ENCODE measurements at regions not wholly inside any gene's neighbourhood (a gene's known extent, or its start where the extent isn't known, plus 50 kb on each side); places are given as distances from the start of the nearest gene placed in this dataset.

GRCh38 chr1:38141483-38141882 is 94.9 kb upstream of the POU3F1 start:
- WGBS, result 52% methylated on average over 3 of the region's 3 CpGs
- Histone ChIP-seq H3K9ac (ENCODE audit: low read depth in 1 of 2, low read length in 2 of 2) (no peak overlapping the region), H3K27me3 (ENCODE audit: control insufficient read depth in 4 of 4, insufficient read depth in 4 of 4, low read length in 3 of 4) (peaks cover 0 to 14% (median 5%) of the 10 kb centered on the region in 4 donors), H3K36me3 (ENCODE audit: control insufficient read depth in 4 of 4, insufficient read depth in 3 of 4, low read depth in 1 of 4, low read length in 3 of 4) (no peaks in the 10 kb centered on the region), H3K4me1 (ENCODE audit: control insufficient read depth in 4 of 4, insufficient read depth in 4 of 4, low read length in 3 of 4) (no peaks in the 10 kb centered on the region), H3K4me3 (ENCODE audit: low read depth in 1 of 3, low read length in 3 of 3) (no peak overlapping the region), H3K9me3 (ENCODE audit: control insufficient read depth in 4 of 4, low read length in 3 of 4) (peaks cover 0 to 4% (median 0%) of the 10 kb centered on the region in 4 donors), H3K27ac (ENCODE audit: low read depth in 1 of 2, low read length in 2 of 2) (no peak overlapping the region)
- no peak for TF ChIP-seq ATF3 (IDR thresholded peaks at IDR 0.05)
- TF ChIP-seq TAF1 (conservative IDR thresholded peaks at IDR 0.05), result no peak
- TF ChIP-seq FOXA1 (IDR thresholded peaks at IDR 0.05), result no peak
- DNase-seq (ENCODE audit: low spot score), result no peak

GRCh38 chr1:38139738-38140487 is 93.3 kb upstream of the POU3F1 start:
- Histone ChIP-seq H3K9ac (ENCODE audit: low read depth in 1 of 2, low read length in 2 of 2) (no peak overlapping the region), H3K9me3 (ENCODE audit: control insufficient read depth in 4 of 4, low read length in 3 of 4) (no peaks in the 10 kb centered on the region), H3K4me1 (ENCODE audit: control insufficient read depth in 4 of 4, insufficient read depth in 4 of 4, low read length in 3 of 4) (no peaks in the 10 kb centered on the region), H3K4me3 (ENCODE audit: low read depth in 1 of 3, low read length in 3 of 3) (no peak overlapping the region), H3K36me3 (ENCODE audit: control insufficient read depth in 4 of 4, insufficient read depth in 3 of 4, low read depth in 1 of 4, low read length in 3 of 4) (no peaks in the 10 kb centered on the region), H3K27me3 (ENCODE audit: control insufficient read depth in 4 of 4, insufficient read depth in 4 of 4, low read length in 3 of 4) (peaks cover 0 to 14% (median 5%) of the 10 kb centered on the region in 4 donors), H3K27ac (ENCODE audit: low read depth in 1 of 2, low read length in 2 of 2) (no peak overlapping the region)
- no peak for DNase-seq (ENCODE audit: low spot score)
- TF ChIP-seq TAF1 (conservative IDR thresholded peaks at IDR 0.05) (no peak), FOXA2 (IDR thresholded peaks at IDR 0.05) (no peak), NR2F2 (IDR thresholded peaks at IDR 0.05) (no peak), HNF4A (conservative IDR thresholded peaks at IDR 0.05) (no peak), ZBTB33 (IDR thresholded peaks at IDR 0.05) (no peak), RXRA (IDR thresholded peaks at IDR 0.05) (no peak), GABPA (IDR thresholded peaks at IDR 0.05 in 1 of 2, conservative IDR thresholded peaks at IDR 0.05 in 1 of 2) (no peak)
- 35% methylated on average over 15 of the region's 15 CpGs for WGBS

- H3K9ac ChIP-seq (ENCODE audit: low read depth in 1 of 2, low read length in 2 of 2), result no peak overlapping the region
- H3K4me1 ChIP-seq (ENCODE audit: control insufficient read depth in 4 of 4, insufficient read depth in 4 of 4, low read length in 3 of 4), result no peaks in the 10 kb centered on the region
- H3K4me3 ChIP-seq (ENCODE audit: low read depth in 1 of 3, low read length in 3 of 3), result no peak overlapping the region
- TF ChIP-seq YY1 (IDR thresholded peaks at IDR 0.05) (no peak), TAF1 (conservative IDR thresholded peaks at IDR 0.05) (no peak), RAD21 (IDR thresholded peaks at IDR 0.05) (no peak), HNF4G (IDR thresholded peaks at IDR 0.05) (no peak), RXRA (IDR thresholded peaks at IDR 0.05) (no peak), ATF3 (IDR thresholded peaks at IDR 0.05) (no peak), NR2F2 (IDR thresholded peaks at IDR 0.05) (no peak), FOXA1 (IDR thresholded peaks at IDR 0.05) (no peak)
- no peak for DNase-seq (ENCODE audit: low spot score)
- peaks cover 0 to 14% (median 5%) of the 10 kb centered on the region in 4 donors for H3K27me3 ChIP-seq (ENCODE audit: control insufficient read depth in 4 of 4, insufficient read depth in 4 of 4, low read length in 3 of 4)
- no peaks in the 10 kb centered on the region for H3K9me3 ChIP-seq (ENCODE audit: control insufficient read depth in 4 of 4, low read length in 3 of 4)
- H3K27ac ChIP-seq (ENCODE audit: low read depth in 1 of 2, low read length in 2 of 2), result no peak overlapping the region
- H3K36me3 ChIP-seq (ENCODE audit: control insufficient read depth in 4 of 4, insufficient read depth in 3 of 4, low read depth in 1 of 4, low read length in 3 of 4), result no peaks in the 10 kb centered on the region
- WGBS, result 40% methylated on average over 6 of the region's 6 CpGs
Measured at GRCh38 chr1:38138498-38139233, 92.1 kb upstream of the POU3F1 start.

All from liver (tissue), 7 donors.